ENCODE measurements at regions not wholly inside any gene's neighbourhood (a gene's known extent, or its start where the extent isn't known, plus 50 kb on each side); places are given as distances from the start of the nearest gene placed in this dataset.

GRCh38 chr1:106780806-106781569, 275.5 kb upstream of the PRMT6 start:
- intact Hi-C loops (cut with DNase I) = no loop called here
- no peak for TF ChIP-seq CTCF (IDR thresholded peaks at IDR 0.05)
- TF ChIP-seq EP300 (IDR thresholded peaks at IDR 0.05) = no peak
- no peak for TF ChIP-seq POLR2A (IDR thresholded peaks at IDR 0.05)
- no peaks in the 10 kb centered on the region for H3K27me3 ChIP-seq

GRCh38 chr1:106785176-106785575, 271.3 kb upstream of the PRMT6 start:
- no peak for DNase-seq
- Histone ChIP-seq H3K27me3 (no peaks in the 10 kb centered on the region), H3K36me3 (no peaks in the 10 kb centered on the region), H3K27ac (no peak overlapping the region), H3K4me1 (ENCODE audit: insufficient read depth) (no peaks in the 10 kb centered on the region), H3K9me3 (no peaks in the 10 kb centered on the region), H3K4me3 (no peak overlapping the region)
- no peak for TF ChIP-seq CTCF (IDR thresholded peaks at IDR 0.05)
- no peak for TF ChIP-seq POLR2A (IDR thresholded peaks at IDR 0.05)
- TF ChIP-seq EP300 (IDR thresholded peaks at IDR 0.05) = no peak
- intact Hi-C loops (cut with DNase I) = no loop called here

More at GRCh38 chr1:106780806-106781569, 275.5 kb upstream of the PRMT6 start:
- DNase-seq = no peak
- no peak overlapping the region for H3K4me3 ChIP-seq
- H3K9me3 ChIP-seq = no peaks in the 10 kb centered on the region
- H3K36me3 ChIP-seq = no peaks in the 10 kb centered on the region
- no peaks in the 10 kb centered on the region for H3K4me1 ChIP-seq (ENCODE audit: insufficient read depth)
- 84 to 91% (median 84%) methylated on average over 1 of the region's 1 CpG for WGBS, 3 donors
- H3K27ac ChIP-seq = no peak overlapping the region

- Histone ChIP-seq H3K4me1 (ENCODE audit: insufficient read depth) (no peaks in the 10 kb centered on the region), H3K27ac (no peak overlapping the region), H3K27me3 (no peaks in the 10 kb centered on the region), H3K36me3 (no peaks in the 10 kb centered on the region), H3K9me3 (no peaks in the 10 kb centered on the region), H3K4me3 (no peak overlapping the region)
- no peak for TF ChIP-seq POLR2A (IDR thresholded peaks at IDR 0.05)
- no peak for DNase-seq
- intact Hi-C loops (cut with DNase I) = no loop called here
- 19 to 56% (median 32%) methylated on average over 3 of the region's 3 CpGs for WGBS, 3 donors
These were observed 269.0 kb upstream of the PRMT6 start for GRCh38 chr1:106787520-106787919.

- 36 to 47% (median 41%) methylated on average over 2 of the region's 2 CpGs for WGBS, 3 donors
- no peaks in the 10 kb centered on the region for H3K4me1 ChIP-seq (ENCODE audit: insufficient read depth)
- no peak overlapping the region for H3K27ac ChIP-seq
- DNase-seq = no peak
- H3K36me3 ChIP-seq = no peaks in the 10 kb centered on the region
- TF ChIP-seq POLR2A (IDR thresholded peaks at IDR 0.05) = no peak
- no peak for TF ChIP-seq EP300 (IDR thresholded peaks at IDR 0.05)
- no peak for TF ChIP-seq CTCF (IDR thresholded peaks at IDR 0.05)
- no peaks in the 10 kb centered on the region for H3K9me3 ChIP-seq
- H3K27me3 ChIP-seq = no peaks in the 10 kb centered on the region
- intact Hi-C loops (cut with DNase I) = no loop called here
- no peak overlapping the region for H3K4me3 ChIP-seq
These were observed 266.8 kb upstream of the PRMT6 start for GRCh38 chr1:106789686-106790085.

- H3K9me3 ChIP-seq = no peaks in the 10 kb centered on the region
- H3K27ac ChIP-seq = no peak overlapping the region
- no peaks in the 10 kb centered on the region for H3K4me1 ChIP-seq (ENCODE audit: insufficient read depth)
- TF ChIP-seq POLR2A (IDR thresholded peaks at IDR 0.05) = no peak
- no peak for TF ChIP-seq EP300 (IDR thresholded peaks at IDR 0.05)
- no peak for TF ChIP-seq CTCF (IDR thresholded peaks at IDR 0.05)
- 89 to 94% (median 93%) methylated on average over 11 of the region's 11 CpGs for WGBS, 3 donors
- H3K36me3 ChIP-seq = no peaks in the 10 kb centered on the region
- no peak overlapping the region for H3K4me3 ChIP-seq
- no peaks in the 10 kb centered on the region for H3K27me3 ChIP-seq
- no peak for DNase-seq
- intact Hi-C loops (cut with DNase I) = no loop called here
These were observed 265.4 kb upstream of the PRMT6 start for GRCh38 chr1:106791041-106791440.
